DMS114 treated with DMSO at 0.1 percent for 48 hours (cell line): ENCODE measurements at regions not wholly inside any gene's neighbourhood (a gene's known extent, or its start where the extent isn't known, plus 50 kb on each side); places are given as distances from the start of the nearest gene placed in this dataset.

Experiments used
- DNase-seq: peaks from one replicate; lab custom pipeline; 2025; ENCODE audit not compliant: unreplicated experiment; lab: John Stamatoyannopoulos, UW

DNA sequence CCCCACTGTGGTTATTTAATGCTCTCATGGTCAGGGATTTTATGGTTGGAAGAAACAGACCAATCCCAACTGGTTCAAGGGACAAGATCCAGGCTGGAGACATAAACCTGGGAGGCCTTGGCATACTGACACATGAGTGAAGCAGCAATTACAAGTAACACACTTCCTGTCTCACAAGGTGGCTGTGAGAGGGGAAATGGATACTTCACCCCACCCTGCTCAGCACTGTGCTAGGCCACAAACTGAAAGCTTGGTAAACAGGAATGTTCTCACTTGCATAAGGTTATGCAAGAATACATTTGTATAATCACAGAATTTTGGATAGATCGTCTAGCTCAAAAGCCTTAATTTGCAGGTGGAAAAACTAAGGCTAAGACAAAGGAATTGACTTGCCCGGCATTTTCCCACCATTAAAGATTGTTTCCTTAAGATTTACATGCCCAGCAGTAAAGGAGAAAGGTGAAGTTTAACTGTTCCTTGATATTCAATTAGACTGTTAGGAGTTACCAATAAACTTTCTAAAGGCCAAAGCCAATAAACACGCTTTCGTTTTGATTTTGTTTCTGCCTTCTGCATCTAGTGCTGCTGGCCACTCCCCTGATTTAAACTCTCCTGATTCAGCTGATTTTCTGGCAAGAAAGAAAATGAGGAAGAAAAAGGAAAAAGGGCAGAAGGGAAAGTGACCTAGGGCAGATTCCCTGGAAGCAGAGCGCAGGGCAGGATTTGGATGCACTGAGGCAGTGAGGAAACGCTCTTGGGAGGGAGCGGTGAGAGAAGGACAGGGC, 215.6 kb upstream of the CDH5 start:
- DNase-seq = no peak

DNA sequence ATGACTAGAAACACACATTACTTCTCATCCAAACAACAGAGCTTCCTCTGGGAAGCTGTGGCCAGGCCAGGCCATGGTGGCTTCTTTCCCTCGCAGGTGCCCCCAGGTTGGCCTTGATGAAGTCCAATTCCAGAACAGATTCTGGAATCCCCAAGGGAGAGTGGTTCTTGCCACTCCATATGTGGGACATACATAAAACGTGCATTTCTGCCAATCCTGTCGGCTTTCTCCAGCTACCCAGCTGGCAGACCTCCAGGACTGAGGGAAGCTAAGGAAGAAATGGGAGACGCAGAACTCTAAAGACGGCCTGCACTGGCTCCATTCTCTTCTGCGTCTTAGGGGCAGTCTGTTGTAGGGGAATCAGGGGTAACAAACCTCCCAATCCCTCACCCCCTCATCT, 219.2 kb upstream of the CDH5 start:
- no peak for DNase-seq

DNA sequence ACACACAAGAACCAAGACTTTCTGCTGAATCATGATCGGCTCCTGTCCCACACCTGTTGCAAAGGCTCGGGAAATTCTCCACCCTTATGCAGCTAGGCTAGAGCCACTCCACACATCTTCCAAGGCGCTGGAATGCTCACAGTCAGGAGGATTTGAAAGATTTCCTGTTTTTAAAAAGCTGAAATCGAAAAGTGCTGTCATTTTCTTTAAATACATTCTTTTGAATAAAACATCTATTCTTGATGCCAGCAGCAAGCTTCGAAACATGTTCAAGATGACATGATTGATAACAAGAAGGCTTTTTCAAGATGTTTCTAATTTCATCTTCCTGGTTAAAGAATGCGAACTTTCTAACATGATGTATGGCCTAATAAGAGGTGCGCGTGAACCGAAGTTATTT, 219.7 kb upstream of the CDH5 start:
- DNase-seq = no peak

DNA sequence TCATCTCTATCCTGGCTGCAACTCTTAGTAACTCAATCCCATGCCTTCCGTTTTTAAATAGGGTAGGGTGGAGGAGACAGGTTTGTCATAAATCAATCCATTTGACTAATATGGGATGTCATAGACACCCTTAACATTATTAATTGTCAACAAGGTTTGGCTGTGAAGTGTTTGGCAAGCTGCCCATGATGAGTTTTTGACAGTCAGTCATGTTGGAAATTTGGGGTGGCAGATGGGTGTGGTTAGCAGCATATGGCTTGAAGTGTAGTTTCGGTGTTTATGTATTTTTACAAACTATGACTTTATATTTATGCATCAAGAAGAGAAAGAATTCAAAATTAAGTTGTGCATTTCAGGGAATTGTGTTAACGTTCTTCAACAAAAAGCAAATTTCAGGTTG, 221.8 kb upstream of the CDH5 start:
- DNase-seq = no peak

DNA sequence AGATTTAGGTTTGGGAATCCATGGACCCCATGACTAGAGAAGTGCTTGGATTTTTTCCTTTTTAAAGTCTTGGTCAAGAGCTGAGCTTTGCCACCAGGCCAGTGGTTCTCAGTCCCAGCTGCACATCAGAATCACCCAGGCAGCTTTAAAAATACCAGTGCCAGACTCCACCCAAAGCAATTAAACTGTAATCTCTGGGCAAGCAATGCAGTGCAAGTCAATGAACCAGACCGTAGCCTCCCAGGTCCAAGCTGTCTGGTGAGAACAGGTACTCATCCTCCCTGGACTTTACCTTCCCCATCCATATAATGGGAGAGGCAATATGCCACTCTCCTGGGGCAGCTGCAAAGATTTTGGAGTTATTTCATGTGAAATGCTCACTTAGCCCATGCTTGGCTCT, 223.1 kb upstream of the CDH5 start:
- DNase-seq = no peak

DNA sequence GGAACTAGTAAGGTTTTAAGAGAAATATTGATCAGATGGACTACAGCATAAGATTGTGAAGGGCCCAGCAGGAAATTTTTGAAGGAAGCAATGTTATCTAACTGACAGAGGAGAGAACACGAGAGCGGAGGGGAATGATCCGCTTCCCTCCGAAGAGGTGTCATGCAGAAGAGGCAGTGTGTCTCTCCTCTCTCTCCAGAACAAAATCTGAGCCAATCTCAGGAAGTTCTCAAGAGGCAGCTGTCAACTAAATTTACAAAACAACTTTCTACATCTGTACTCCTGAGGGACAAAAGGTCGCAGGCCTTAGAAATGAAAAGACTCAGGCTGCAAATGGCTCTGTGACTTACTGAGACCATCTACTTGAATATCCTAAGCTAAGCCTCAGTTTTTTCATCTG, 224.6 kb upstream of the CDH5 start:
- no peak for DNase-seq

DNA sequence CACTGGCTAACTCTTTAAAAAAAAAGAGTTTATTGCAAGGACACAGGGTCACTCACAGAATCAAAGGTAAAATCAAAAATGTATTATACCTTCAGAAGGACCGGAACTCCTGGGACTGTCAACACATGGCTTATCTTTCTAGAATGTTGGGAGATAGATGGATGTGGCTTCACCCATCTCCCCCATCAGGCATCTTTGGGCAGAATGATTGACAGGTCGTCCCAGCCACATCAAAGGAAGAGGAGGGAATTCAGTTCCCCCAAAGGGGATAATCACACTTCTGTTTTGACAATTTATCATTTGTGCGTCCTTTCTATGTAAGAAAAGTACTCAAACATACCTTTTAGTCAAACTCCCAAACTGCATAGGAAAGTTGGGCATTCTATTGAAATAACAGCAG, 228.6 kb upstream of the CDH5 start:
- DNase-seq = no peak

DNA sequence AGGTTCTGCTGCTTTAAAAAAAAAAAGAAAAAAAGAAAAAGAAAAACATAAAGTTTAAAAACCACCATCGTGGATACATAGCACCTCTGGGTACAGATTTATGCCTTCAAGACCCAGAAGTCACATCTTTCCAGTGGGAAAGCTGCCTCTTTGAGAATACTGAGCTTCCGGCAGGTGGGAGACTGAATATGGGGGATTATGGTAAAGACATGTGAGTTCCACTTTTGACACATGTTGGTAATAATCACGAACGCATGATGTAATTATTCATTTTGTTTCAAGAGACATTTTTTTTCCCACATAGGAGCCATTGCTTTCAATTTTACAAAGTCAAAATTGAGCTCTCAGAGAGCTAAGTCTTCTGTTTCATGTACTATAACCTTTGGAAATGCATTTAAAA, 229.7 kb upstream of the CDH5 start:
- no peak for DNase-seq

DNA sequence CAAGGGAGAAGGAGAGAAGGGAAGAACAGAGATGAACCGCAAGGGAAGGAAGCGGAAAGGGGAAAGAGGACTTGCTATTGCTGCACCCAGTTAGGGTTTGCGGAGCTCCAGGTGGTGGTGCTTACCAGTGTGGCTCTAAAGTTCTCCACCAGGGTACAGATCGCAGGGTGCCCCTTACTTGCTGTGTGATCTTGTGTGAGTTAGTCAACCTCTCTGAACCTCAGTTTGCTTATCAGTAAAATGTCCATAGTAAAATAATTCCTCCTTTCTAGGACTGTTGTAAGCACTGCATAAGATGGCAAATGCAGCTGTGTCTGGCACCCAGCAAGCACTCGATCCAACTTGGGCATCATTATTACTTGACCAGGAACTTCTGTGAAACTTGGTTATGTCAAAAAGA, 230.7 kb upstream of the CDH5 start:
- DNase-seq = no peak

DNA sequence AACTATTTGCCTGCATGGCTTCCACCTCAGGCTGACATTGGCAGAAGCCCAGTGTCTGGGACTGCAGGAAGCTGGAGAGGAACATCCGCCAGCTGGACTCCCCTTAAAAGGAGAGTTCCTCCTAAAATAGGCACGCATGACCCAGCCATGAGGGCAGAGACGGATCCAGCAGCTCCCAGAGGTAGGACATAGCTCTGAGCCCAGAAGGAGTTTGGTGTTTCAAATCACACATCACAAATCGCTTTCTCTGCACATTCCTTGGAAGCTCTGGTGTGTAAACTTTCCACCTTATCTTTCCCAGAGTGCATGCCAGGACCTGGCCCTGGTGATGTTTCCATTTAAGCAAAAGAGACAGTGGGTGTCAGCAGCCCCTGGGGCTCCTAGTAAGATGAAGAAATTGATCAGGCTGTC, 231.1 kb upstream of the CDH5 start:
- no peak for DNase-seq

DNA sequence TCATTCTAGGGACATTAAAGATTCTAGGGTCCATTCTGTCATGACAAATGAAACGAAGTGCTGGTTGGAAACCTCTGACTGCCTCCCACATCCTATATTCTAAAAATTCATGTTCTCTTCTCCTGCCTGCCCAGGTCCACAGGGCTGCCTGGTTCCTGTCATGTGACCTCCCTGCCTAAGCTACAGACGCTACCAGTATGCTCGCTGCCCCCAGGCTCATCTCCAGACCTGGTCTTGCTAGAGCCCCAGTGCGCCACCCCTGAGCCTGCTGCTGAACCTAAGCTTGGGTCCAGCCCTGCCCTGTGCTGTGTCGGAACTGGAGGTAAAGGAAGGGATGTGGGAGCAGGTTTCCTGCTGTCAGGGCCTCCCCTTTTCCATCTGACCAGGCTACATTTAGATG, 231.6 kb upstream of the CDH5 start:
- DNase-seq = no peak

DNA sequence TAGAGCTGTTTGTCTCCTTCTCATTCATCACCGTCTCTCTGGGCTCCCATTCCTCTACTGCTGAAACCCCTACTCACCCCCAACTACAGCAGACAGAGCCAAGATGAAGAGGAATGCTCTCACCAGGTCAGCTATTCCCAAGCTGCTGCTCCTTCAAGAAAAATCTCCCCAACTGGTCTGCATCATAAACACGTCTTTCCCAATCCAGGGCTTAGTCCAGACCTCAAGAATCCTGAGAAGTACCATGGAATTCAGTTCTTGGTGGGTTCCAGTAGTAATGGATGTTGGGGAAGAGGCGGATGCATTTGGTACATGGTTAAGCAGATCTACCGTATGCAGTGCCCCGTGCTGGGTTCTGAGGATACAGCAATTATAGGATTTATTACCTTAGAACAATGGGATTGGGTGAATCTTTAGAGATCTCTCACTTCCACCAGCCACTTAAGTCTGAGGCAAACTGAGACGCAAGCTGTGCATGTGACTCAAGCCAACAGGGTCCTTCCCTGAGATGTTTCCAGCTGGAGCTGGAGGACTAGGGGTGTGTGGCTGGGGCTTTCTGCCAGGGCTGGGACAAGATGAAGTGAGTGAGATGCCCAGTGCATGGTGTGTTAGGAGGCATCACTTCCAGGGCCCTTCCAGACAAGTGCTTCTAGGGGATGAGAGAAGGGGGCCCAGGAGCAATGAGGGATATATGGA, 232.7 kb upstream of the CDH5 start:
- DNase-seq = no peak

DNA sequence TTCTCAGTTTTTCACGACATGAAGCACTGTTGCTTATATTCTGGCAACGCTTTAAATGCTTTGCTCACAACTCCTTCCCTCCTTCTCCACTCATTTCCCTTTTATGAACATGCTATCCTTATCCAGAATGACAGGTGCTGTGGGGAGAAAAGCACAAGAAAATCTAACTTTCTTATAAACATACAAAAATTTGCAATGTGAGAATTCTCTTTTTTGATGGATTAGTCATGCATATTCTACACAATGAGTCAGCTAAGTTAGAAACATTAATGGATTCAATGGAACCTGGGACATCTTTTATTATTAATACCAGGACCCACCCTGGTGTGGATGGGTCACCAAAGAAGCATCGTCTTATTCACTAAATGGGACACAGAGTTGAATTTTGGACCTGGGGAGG, 234.6 kb upstream of the CDH5 start:
- no peak for DNase-seq

DNA sequence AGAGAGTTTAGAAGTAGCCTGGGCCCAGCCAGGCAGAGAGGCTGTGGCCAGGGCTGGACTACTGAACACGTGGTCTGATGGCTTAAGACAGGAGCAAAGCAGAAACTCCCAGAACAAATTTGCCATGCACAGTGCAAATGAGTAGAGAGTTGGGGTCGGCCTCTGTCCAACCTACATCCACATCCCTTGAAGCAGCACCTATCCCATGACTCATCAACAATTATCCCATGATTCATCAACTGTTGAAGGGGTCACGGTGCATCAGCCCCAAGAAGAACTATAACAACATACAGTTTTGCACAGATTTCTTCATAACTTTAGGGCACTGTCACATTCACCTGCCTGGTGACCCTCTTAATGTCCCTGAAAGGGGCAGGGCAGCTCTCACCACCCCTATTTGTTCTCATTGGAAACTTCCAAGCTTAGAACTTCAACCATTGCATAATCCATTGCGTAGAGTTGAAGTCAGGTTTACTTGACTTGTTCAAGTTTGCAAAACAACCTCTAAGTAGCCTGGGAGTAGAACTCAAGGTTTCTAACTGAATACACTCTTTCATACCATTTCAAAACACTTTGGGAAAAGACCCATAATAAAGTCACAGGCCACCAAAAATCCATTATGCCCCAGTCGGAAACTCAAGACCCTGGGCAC, 235.2 kb upstream of the CDH5 start:
- DNase-seq = no peak

DNA sequence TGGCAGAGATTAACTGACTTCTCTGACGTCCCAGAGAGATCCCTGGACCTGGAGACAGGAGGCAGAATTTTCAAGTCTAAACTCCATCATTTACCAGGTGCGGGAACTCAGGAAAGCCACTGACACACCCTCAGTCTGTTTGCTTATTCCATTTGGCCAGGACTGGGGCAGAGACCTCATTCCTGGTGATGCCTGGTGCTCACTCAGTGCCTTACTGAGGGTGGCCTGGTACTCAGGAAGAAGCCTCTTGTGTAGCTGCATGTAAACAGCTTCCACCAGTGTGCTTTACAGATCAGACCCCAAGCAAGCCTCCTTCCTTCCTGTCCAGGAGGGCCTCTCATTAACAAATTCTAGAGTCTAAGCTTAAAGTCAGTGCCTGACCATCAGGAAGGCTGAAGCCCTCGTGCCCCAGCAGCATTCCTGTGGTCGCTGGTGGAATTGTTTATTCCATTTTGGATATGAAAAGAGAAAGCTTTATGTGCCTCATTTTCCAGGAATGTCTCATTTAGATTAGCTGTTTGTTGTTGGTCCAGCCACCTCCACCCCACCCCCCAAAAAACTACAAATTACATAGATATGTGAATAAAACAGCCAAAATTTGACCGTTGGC, 236.1 kb upstream of the CDH5 start:
- DNase-seq = no peak

DNA sequence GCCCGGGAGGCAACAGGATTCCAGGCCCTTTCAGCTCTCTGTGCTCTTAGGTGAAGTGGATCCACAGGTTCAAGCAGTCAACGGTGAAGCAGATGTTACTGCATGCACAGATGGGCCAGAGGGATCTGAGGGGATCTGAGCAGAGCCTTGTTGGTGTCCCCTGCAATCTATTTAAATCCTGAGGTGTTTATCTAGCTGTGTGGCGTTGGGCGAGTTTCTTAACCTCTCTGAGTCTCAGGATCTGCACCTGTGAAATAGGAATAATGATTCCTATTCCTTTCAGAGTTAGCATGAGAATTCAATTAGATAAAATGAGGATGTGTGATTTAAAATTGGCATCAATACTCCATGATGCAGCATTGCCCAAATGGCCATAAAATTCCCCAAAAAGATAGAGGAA, 237.3 kb upstream of the CDH5 start:
- DNase-seq = no peak

DNA sequence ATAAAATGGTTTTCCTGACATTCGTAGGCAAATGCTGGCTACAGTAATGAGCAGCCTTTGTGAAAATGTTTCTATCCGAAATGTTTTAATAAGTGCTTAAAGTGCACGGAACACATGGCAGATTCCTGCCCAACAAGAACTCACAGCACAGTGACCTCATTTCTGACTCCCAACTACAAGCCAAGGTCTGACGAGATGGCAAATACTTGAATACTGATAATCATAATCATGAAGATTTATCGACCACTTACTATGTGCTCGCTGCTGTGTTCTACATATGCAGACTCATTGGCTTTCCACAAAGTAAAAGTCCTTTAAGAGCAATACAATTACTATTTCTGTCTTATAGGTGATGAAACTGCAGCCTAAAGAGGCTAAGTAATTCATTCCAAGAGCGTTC, 238.1 kb upstream of the CDH5 start:
- no peak for DNase-seq

DNA sequence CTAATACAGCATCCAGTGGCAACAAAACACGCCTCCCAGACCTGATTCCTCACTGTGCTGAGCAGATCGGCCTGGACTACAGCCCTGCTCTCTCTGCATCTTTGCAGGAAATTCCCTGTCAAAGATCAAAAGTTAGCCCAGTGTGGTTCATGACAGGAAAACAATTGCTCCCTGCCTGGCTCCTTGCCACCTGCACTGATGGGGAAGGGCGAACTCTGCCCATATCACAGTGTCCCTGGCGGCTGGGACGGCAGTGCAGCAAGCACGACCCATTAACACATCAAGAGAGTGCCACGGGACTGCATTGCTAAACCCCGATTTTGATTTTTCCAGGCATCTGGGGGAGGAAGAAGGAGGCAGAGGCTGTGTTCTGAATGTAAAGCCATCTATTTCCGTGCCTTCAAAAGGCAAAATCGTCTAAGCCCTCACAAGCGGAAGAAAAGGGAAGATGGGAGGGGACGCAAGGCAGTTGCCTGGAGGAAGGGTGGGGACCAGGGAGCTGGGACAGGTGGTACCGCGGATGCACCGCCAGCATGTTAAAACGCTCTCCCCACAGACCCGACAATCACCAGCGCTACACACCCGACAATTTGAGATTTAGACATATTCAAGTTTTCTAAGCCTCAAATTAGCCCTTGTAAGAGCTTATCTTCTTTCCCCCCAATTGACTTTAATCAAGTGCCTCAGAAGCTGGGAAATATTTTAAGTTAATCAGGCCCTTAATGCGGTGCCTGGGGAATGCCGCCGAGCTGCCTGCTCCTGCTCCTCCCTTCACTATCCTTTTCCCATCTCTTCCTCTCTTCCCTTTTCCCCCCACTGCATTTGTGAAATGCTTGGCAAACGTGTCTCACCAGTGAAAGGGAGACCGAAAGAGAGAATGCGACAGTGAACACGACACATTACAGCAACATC, 238.8 kb upstream of the CDH5 start:
- DNase-seq = no peak

DNA sequence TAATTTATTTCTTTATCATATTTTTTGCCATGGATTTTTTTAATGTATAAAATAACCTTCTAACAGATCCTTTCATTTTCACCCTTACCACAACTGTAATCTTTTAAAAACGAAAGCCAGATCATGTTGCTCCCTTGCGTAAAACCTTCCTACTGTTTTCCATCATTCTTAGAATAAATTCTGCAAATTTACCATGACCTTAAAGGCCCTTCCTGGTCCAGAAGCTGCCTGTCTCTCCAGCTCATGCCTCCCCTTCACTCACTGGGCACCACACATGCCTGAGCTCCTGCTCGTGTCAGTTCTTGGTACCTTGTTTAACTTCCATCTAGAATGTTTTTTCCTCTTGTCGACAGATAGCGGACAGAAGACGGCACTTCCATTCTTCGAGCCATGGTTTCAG, 245.0 kb upstream of the CDH5 start:
- DNase-seq = no peak

DNA sequence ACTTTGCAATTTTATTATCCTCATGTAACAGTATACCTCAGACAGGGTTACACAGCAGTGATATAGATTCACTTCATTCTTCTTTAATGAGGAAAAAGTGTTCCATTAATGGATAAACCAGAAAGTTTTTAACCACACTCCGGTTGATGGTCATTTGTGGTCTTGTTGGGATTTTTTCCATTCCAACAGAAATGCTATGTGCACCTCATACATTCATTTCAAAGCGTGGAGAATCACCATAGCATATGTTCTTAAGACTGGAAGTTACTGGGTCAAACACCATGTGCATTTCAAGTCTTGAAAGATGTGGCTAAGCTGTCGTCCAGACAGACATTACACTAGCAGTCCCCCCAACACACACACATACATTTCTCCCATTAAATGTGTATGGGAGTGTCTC, 245.8 kb upstream of the CDH5 start:
- DNase-seq = no peak
